Sigmoid colon (tissue), 4 donors: ENCODE measurements at regions not wholly inside any gene's neighbourhood (a gene's known extent, or its start where the extent isn't known, plus 50 kb on each side); places are given as distances from the start of the nearest gene placed in this dataset.

Experiments used
- CTCF ChIP-seq, 4 experiments: fragments of 450-650 bp in 3 of 4; fragments of 200-600 bp in 1 of 4; IDR thresholded peaks; one replicate each; pipeline ENCODE4 v1.5.1; 2016 to 2019; ENCODE audit warnings: antibody characterized with exemption in 4 of 4, mild to moderate bottlenecking in 3 of 4, moderate library complexity in 2 of 4
- EP300 ChIP-seq, 4 donors: sonication (generic); formaldehyde crosslinking; IDR thresholded peaks; one replicate each; pipeline ENCODE4 v1.6.1; 2017; ENCODE audit warnings: antibody characterized with exemption in 4 of 4
- POLR2A ChIP-seq, 2 donors: fragments of 450-650 bp; IDR thresholded peaks; one replicate each; pipeline ENCODE4 v1.6.1; 2016; ENCODE audit warnings: antibody characterized with exemption in 2 of 2, mild to moderate bottlenecking in 2 of 2, moderate library complexity in 2 of 2
- POLR2AphosphoS5 ChIP-seq, 4 donors: sonication (generic); formaldehyde crosslinking; IDR thresholded peaks; one replicate each; pipeline ENCODE4 v1.6.1; 2017; ENCODE audit warnings: antibody characterized with exemption in 4 of 4

GRCh38 chr2:207371877-207372276, 157.9 kb upstream of the CREB1 start:
- no peak for TF ChIP-seq POLR2A (IDR thresholded peaks at IDR 0.05)
- no peak for TF ChIP-seq CTCF (IDR thresholded peaks at IDR 0.05)
- no peak for TF ChIP-seq POLR2AphosphoS5 (IDR thresholded peaks at IDR 0.05)
- no peak for TF ChIP-seq EP300 (IDR thresholded peaks at IDR 0.05)
